ENCODE measurements at regions not wholly inside any gene's neighbourhood (a gene's known extent, or its start where the extent isn't known, plus 50 kb on each side); places are given as distances from the start of the nearest gene placed in this dataset.
"Not testable (repeated sequence)": the region's sequence is repeated elsewhere in the genome, so short reads cannot be mapped to it uniquely, and the experiment has no call there.

GRCh38 chr18:47644896-47645295, 285.6 kb downstream of the SMAD2 start:
- Histone ChIP-seq H3K36me3 (ENCODE audit: control insufficient read depth, insufficient read depth, low read length) (no peaks in the 10 kb centered on the region), H3K27me3 (ENCODE audit: control insufficient read depth, insufficient read depth, low read length) (no peaks in the 10 kb centered on the region)
- WGBS (ENCODE audit: insufficient coverage) = no CpG with 5 or more reads among the region's 1 CpG

GRCh38 chr18:47637551-47637950, 292.9 kb downstream of the SMAD2 start:
- not testable (repeated sequence) for H3K4me1 ChIP-seq (ENCODE audit: control insufficient read depth, insufficient read depth, low read length); H3K27ac ChIP-seq (ENCODE audit: low read depth, low read length); H3K4me3 ChIP-seq (ENCODE audit: low read depth, low read length); H3K9me3 ChIP-seq (ENCODE audit: control insufficient read depth, insufficient read depth, low read length); H3K36me3 ChIP-seq (ENCODE audit: control insufficient read depth, insufficient read depth, low read length); H3K27me3 ChIP-seq (ENCODE audit: control insufficient read depth, insufficient read depth, low read length); DNase-seq (ENCODE audit: low read depth in 4 of 6, low spot score in 6 of 6)
- 82% methylated on average over 2 of the region's 10 CpGs for WGBS (ENCODE audit: insufficient coverage)

More at GRCh38 chr18:47644896-47645295, 285.6 kb downstream of the SMAD2 start:
- H3K4me1 ChIP-seq (ENCODE audit: control insufficient read depth, insufficient read depth, low read length) = no peaks in the 10 kb centered on the region
- no peak overlapping the region for H3K27ac ChIP-seq (ENCODE audit: low read depth, low read length)
- DNase-seq (ENCODE audit: low read depth in 4 of 6, low spot score in 6 of 6) = no peak
- no peak overlapping the region for H3K4me3 ChIP-seq (ENCODE audit: low read depth, low read length)
- no peaks in the 10 kb centered on the region for H3K9me3 ChIP-seq (ENCODE audit: control insufficient read depth, insufficient read depth, low read length)

GRCh38 chr18:47635416-47635815, 295.0 kb downstream of the SMAD2 start:
- no peak overlapping the region for H3K4me3 ChIP-seq (ENCODE audit: low read depth, low read length)
- H3K9me3 ChIP-seq (ENCODE audit: control insufficient read depth, insufficient read depth, low read length) = no peaks in the 10 kb centered on the region
- H3K27ac ChIP-seq (ENCODE audit: low read depth, low read length) = no peak overlapping the region
- no peaks in the 10 kb centered on the region for H3K36me3 ChIP-seq (ENCODE audit: control insufficient read depth, insufficient read depth, low read length)
- no peak for DNase-seq (ENCODE audit: low read depth in 4 of 6, low spot score in 6 of 6)
- WGBS (ENCODE audit: insufficient coverage) = no CpG with 5 or more reads among the region's 6 CpGs
- H3K4me1 ChIP-seq (ENCODE audit: control insufficient read depth, insufficient read depth, low read length) = no peaks in the 10 kb centered on the region
- H3K27me3 ChIP-seq (ENCODE audit: control insufficient read depth, insufficient read depth, low read length) = peaks cover under 1% of the 10 kb centered on the region

DNA sequence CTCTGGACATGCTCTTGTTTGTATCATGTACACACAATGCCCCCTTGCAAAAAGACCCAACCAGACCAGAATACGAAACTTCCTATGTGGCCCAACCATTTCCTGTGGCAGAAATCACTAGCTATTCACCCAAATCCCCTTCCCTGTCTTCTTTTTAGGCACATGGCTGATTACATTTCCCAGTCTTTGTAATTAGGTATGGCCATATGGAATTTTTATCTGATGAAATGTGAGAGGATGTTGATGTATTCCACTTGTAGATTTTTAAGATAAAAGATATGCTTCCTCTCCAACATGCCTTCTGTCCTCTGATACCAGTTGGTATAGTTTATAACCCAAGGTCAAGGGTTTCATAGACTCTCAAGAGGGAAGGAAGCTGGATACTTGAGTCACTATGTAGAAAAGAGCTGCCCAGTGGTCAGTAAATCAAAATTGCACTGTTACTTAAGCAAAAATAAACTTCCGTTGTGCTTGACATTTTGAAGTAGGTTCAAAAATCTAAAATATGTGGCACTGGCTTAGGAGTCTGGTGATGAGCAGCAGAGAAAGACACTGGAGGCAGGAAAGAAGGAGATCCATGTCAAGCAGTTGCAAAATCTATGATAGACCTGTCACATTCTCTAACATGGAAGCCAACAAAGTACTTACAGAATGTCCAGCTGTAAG, 297.4 kb downstream of the SMAD2 start:
- H3K9me3 ChIP-seq (ENCODE audit: control insufficient read depth, insufficient read depth, low read length) = no peaks in the 10 kb centered on the region
- H3K36me3 ChIP-seq (ENCODE audit: control insufficient read depth, insufficient read depth, low read length) = no peaks in the 10 kb centered on the region
- no peak for DNase-seq (ENCODE audit: low read depth in 4 of 6, low spot score in 6 of 6)
- WGBS (ENCODE audit: insufficient coverage) = no CpG with 5 or more reads among the region's 2 CpGs
- no peak overlapping the region for H3K27ac ChIP-seq (ENCODE audit: low read depth, low read length)
- H3K4me3 ChIP-seq (ENCODE audit: low read depth, low read length) = no peak overlapping the region
- no peaks in the 10 kb centered on the region for H3K4me1 ChIP-seq (ENCODE audit: control insufficient read depth, insufficient read depth, low read length)
- H3K27me3 ChIP-seq (ENCODE audit: control insufficient read depth, insufficient read depth, low read length) = peaks cover 3% of the 10 kb centered on the region

DNA sequence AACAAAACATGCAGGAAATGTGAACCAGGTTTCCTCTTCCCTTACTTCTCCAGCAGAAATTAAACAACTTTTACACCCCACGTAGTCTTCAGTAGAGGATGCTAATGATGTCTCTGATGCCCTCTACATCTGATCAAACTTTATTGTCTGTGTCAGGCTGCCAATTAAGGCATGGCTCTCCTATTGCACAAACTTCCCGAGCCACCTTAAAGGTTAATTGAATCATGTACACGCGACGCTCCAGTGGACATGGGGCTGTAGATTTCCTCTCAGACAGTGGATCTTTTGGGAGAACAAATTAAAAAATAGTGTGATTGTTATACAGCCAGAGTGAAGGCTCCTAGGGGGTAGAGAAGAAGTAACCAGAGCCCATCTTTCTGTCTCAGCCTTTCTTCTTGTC, 301.6 kb downstream of the SMAD2 start:
- peak in 1 of 6 donors; percentile 71 for DNase-seq (ENCODE audit: low read depth in 4 of 6, low spot score in 6 of 6)
- WGBS (ENCODE audit: insufficient coverage) = 54% methylated on average over 3 of the region's 5 CpGs
- H3K27ac ChIP-seq (ENCODE audit: low read depth, low read length) = no peak overlapping the region
- no peak overlapping the region for H3K4me3 ChIP-seq (ENCODE audit: low read depth, low read length)
- H3K36me3 ChIP-seq (ENCODE audit: control insufficient read depth, insufficient read depth, low read length) = no peaks in the 10 kb centered on the region
- no peaks in the 10 kb centered on the region for H3K9me3 ChIP-seq (ENCODE audit: control insufficient read depth, insufficient read depth, low read length)
- H3K4me1 ChIP-seq (ENCODE audit: control insufficient read depth, insufficient read depth, low read length) = no peaks in the 10 kb centered on the region
- H3K27me3 ChIP-seq (ENCODE audit: control insufficient read depth, insufficient read depth, low read length) = peaks cover 3% of the 10 kb centered on the region

GRCh38 chr18:47628240-47628781, 302.1 kb downstream of the SMAD2 start:
- Histone ChIP-seq H3K27me3 (ENCODE audit: control insufficient read depth, insufficient read depth, low read length) (peaks cover 3% of the 10 kb centered on the region), H3K4me3 (ENCODE audit: low read depth, low read length) (no peak overlapping the region), H3K4me1 (ENCODE audit: control insufficient read depth, insufficient read depth, low read length) (no peaks in the 10 kb centered on the region), H3K36me3 (ENCODE audit: control insufficient read depth, insufficient read depth, low read length) (no peaks in the 10 kb centered on the region), H3K27ac (ENCODE audit: low read depth, low read length) (no peak overlapping the region), H3K9me3 (ENCODE audit: control insufficient read depth, insufficient read depth, low read length) (no peaks in the 10 kb centered on the region)
- peak in 4 of 6 donors; percentile 6 to 46 (median 24) for DNase-seq (ENCODE audit: low read depth in 4 of 6, low spot score in 6 of 6)

DNA sequence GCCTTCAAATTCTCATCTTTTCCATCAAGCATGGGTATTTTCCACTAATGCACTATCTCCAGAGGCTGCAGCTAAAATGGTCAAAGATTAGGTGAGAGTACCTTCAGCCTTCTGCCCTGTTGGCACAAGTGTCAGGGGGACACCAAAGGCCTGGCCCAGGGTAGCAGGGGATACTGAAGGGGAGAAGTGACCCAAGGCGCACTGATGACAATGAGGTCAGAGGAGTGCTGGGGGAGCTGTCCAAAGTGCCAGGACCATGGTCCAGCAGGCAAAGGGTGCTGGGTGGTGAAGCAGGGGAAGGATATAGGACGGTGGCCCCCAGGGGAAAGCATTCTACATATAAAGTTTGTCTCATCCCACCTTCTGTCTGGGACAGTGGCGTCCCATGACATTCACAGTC, 303.4 kb downstream of the SMAD2 start:
- H3K36me3 ChIP-seq (ENCODE audit: control insufficient read depth, insufficient read depth, low read length) = no peaks in the 10 kb centered on the region
- no peak for DNase-seq (ENCODE audit: low read depth in 4 of 6, low spot score in 6 of 6)
- 92% methylated on average over 2 of the region's 3 CpGs for WGBS (ENCODE audit: insufficient coverage)
- H3K27me3 ChIP-seq (ENCODE audit: control insufficient read depth, insufficient read depth, low read length) = peaks cover 3% of the 10 kb centered on the region
- no peak overlapping the region for H3K27ac ChIP-seq (ENCODE audit: low read depth, low read length)
- H3K4me3 ChIP-seq (ENCODE audit: low read depth, low read length) = no peak overlapping the region
- H3K4me1 ChIP-seq (ENCODE audit: control insufficient read depth, insufficient read depth, low read length) = no peaks in the 10 kb centered on the region
- no peaks in the 10 kb centered on the region for H3K9me3 ChIP-seq (ENCODE audit: control insufficient read depth, insufficient read depth, low read length)

GRCh38 chr18:47619771-47620448, 310.5 kb downstream of the SMAD2 start:
- no peaks in the 10 kb centered on the region for H3K36me3 ChIP-seq (ENCODE audit: control insufficient read depth, insufficient read depth, low read length)
- H3K4me1 ChIP-seq (ENCODE audit: control insufficient read depth, insufficient read depth, low read length) = no peaks in the 10 kb centered on the region
- DNase-seq (ENCODE audit: low read depth in 4 of 6, low spot score in 6 of 6) = no peak
- no peaks in the 10 kb centered on the region for H3K9me3 ChIP-seq (ENCODE audit: control insufficient read depth, insufficient read depth, low read length)
- H3K4me3 ChIP-seq (ENCODE audit: low read depth, low read length) = no peak overlapping the region
- no peaks in the 10 kb centered on the region for H3K27me3 ChIP-seq (ENCODE audit: control insufficient read depth, insufficient read depth, low read length)
- WGBS (ENCODE audit: insufficient coverage) = 93% methylated on average over 3 of the region's 3 CpGs
- H3K27ac ChIP-seq (ENCODE audit: low read depth, low read length) = no peak overlapping the region

DNA sequence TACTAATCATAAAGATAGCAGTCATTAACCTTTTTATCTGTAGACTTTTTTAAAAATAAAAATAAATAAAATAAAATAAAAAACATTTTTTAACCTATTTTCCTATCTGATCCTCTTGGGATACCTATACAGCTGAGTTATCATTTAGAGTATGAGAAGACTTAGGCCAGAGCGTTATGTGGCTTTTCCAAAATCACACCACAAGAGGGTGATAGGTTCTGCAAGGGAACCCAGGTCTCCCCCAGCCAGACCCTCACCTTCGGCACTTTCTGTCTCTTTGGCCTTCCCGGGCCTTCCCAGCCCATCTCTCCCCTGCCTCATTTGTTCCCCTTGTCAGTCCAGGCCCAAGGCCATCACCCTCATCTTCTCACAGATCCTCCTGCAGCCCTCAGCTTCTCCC, 311.7 kb downstream of the SMAD2 start:
- Histone ChIP-seq H3K27ac (ENCODE audit: low read depth, low read length) (no peak overlapping the region), H3K27me3 (ENCODE audit: control insufficient read depth, insufficient read depth, low read length) (no peaks in the 10 kb centered on the region), H3K4me3 (ENCODE audit: low read depth, low read length) (no peak overlapping the region), H3K36me3 (ENCODE audit: control insufficient read depth, insufficient read depth, low read length) (no peaks in the 10 kb centered on the region), H3K4me1 (ENCODE audit: control insufficient read depth, insufficient read depth, low read length) (no peaks in the 10 kb centered on the region), H3K9me3 (ENCODE audit: control insufficient read depth, insufficient read depth, low read length) (no peaks in the 10 kb centered on the region)
- WGBS (ENCODE audit: insufficient coverage) = 91% methylated on average over 3 of the region's 3 CpGs
- DNase-seq (ENCODE audit: low read depth in 4 of 6, low spot score in 6 of 6) = no peak

DNA sequence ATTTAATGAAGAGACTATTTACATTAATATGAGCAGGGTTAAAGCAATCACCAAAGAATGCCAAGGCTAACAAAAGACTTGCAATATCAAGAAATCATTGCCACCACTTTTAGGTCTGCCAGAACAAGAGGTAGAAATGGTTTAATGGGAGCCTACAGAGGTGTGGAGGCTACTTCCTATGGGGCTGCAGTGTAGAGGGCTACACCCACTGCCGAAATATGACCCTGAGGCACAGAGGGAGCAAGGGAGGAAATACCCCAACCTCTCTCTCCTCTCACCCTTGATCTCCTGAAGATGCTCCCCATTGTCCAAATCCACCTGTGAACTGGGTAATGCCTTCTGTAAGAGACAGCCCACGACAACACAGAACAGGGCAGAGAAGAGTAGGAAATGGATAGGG, 315.4 kb downstream of the SMAD2 start:
- no CpG with 5 or more reads among the region's 2 CpGs for WGBS (ENCODE audit: insufficient coverage)
- H3K27me3 ChIP-seq (ENCODE audit: control insufficient read depth, insufficient read depth, low read length) = no peaks in the 10 kb centered on the region
- no peak overlapping the region for H3K27ac ChIP-seq (ENCODE audit: low read depth, low read length)
- no peaks in the 10 kb centered on the region for H3K9me3 ChIP-seq (ENCODE audit: control insufficient read depth, insufficient read depth, low read length)
- no peaks in the 10 kb centered on the region for H3K4me1 ChIP-seq (ENCODE audit: control insufficient read depth, insufficient read depth, low read length)
- DNase-seq (ENCODE audit: low read depth in 4 of 6, low spot score in 6 of 6) = no peak
- H3K36me3 ChIP-seq (ENCODE audit: control insufficient read depth, insufficient read depth, low read length) = no peaks in the 10 kb centered on the region
- H3K4me3 ChIP-seq (ENCODE audit: low read depth, low read length) = no peak overlapping the region

Data from spinal cord (tissue), 9 donors.